ENCODE measurements at regions not wholly inside any gene's neighbourhood (a gene's known extent, or its start where the extent isn't known, plus 50 kb on each side); places are given as distances from the start of the nearest gene placed in this dataset.

- TF ChIP-seq TAF1 (IDR thresholded peaks at IDR 0.05; ENCODE audit: borderline replicate concordance, low read depth, low read length): no peak
- TF ChIP-seq POLR2A (IDR thresholded peaks at IDR 0.05; ENCODE audit: low read depth, low read length): no peak
- no peak for TF ChIP-seq POLR2AphosphoS5 (IDR thresholded peaks at IDR 0.05; ENCODE audit: low read depth, low read length)
Measured at GRCh38 chr22:34293324-34293723, 373.0 kb upstream of the LARGE1 start.

Data from GM12892 (cell line).